PFSK-1 (cell line): ENCODE measurements at regions not wholly inside any gene's neighbourhood (a gene's known extent, or its start where the extent isn't known, plus 50 kb on each side); places are given as distances from the start of the nearest gene placed in this dataset.

Source experiments
- FOXP2 ChIP-seq: optimal IDR thresholded peaks from 2 replicates; pipeline ENCODE3; 2011; ENCODE audit warnings: borderline replicate concordance, control low read depth, inconsistent platforms; ENCODE audit not compliant: insufficient read depth; ENCODE audit errors: extremely low read length, extremely low read depth
- POLR2AphosphoS5 ChIP-seq: IDR thresholded peaks from 2 replicates; pipeline ENCODE4 v1.6.1; 2012; ENCODE audit warnings: low read depth, mild to moderate bottlenecking, control low read depth, low read length, moderate library complexity
- SIN3A ChIP-seq: IDR thresholded peaks from 2 replicates; pipeline ENCODE4 v1.6.1; 2012; ENCODE audit warnings: mild to moderate bottlenecking, low read length, moderate library complexity, borderline replicate concordance; ENCODE audit not compliant: insufficient read depth
- TAF1 ChIP-seq: IDR thresholded peaks from 2 replicates; pipeline ENCODE4 v1.6.1; 2012; ENCODE audit warnings: low read length, control low read depth, borderline replicate concordance; ENCODE audit not compliant: insufficient read depth
- TF ChIP-seq, protein P1 (sequence below), 2 experiments: IDR thresholded peaks; 2 replicates each; pipeline versions ENCODE4 v1.6.1 to v1.8.0; 2011 to 2012; ENCODE audit warnings: low read depth in 2 of 2, low read length in 2 of 2, control low read depth in 1 of 2, inconsistent platforms in 1 of 2, mild to moderate bottlenecking in 1 of 2, moderate library complexity in 1 of 2; ENCODE audit not compliant: insufficient read depth in 1 of 2

DNA sequence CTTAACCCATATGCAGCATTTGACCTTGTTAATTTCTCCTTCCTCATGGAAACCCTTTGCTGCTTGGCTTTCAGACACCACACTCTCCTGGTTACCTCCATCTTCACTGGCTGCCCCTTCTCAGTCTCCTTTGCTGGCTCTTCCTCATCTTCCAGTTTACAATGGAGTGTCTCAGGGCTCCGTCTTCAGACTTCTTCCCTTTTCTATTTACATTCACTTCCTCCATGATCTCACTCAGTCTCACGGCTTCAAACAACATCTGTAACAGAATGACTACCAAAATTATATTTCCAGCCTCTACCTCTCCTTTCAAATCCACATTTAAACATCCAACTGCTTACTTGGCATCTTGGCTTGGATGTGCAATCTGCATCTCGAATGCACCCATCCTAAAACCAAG lies 140.4 kb downstream of the DKK1 start:
- TF ChIP-seq SIN3A (no peak), FOXP2 (no peak)
- TF ChIP-seq, protein P1, sequence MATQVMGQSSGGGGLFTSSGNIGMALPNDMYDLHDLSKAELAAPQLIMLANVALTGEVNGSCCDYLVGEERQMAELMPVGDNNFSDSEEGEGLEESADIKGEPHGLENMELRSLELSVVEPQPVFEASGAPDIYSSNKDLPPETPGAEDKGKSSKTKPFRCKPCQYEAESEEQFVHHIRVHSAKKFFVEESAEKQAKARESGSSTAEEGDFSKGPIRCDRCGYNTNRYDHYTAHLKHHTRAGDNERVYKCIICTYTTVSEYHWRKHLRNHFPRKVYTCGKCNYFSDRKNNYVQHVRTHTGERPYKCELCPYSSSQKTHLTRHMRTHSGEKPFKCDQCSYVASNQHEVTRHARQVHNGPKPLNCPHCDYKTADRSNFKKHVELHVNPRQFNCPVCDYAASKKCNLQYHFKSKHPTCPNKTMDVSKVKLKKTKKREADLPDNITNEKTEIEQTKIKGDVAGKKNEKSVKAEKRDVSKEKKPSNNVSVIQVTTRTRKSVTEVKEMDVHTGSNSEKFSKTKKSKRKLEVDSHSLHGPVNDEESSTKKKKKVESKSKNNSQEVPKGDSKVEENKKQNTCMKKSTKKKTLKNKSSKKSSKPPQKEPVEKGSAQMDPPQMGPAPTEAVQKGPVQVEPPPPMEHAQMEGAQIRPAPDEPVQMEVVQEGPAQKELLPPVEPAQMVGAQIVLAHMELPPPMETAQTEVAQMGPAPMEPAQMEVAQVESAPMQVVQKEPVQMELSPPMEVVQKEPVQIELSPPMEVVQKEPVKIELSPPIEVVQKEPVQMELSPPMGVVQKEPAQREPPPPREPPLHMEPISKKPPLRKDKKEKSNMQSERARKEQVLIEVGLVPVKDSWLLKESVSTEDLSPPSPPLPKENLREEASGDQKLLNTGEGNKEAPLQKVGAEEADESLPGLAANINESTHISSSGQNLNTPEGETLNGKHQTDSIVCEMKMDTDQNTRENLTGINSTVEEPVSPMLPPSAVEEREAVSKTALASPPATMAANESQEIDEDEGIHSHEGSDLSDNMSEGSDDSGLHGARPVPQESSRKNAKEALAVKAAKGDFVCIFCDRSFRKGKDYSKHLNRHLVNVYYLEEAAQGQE (IDR thresholded peaks at IDR 0.05; ENCODE audit: insufficient read depth in 1 of 2, low read depth in 2 of 2, low read length in 2 of 2) = no peak

DNA sequence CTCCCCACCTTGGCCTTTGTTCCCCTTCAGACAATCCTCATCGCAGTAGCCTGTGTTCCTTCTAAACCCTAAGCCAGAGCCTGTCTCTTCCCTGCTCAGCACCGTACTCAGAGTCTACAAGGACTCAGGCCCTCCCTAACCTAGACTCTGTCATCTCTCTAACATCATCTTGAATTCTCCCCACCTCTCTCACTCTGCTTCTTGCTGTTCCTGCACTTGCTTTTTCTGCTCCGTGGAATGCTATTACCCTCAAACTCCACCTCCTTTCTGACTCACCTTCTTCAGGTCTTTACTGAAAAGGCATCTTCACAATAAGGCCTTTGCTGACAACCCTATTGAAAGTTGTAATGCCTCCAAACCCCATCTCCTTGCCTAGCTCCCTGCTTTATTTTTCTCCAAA lies 141.0 kb downstream of the DKK1 start:
- TF ChIP-seq, protein P1 (IDR thresholded peaks at IDR 0.05; ENCODE audit: insufficient read depth in 1 of 2, low read depth in 2 of 2, low read length in 2 of 2) = no peak

DNA sequence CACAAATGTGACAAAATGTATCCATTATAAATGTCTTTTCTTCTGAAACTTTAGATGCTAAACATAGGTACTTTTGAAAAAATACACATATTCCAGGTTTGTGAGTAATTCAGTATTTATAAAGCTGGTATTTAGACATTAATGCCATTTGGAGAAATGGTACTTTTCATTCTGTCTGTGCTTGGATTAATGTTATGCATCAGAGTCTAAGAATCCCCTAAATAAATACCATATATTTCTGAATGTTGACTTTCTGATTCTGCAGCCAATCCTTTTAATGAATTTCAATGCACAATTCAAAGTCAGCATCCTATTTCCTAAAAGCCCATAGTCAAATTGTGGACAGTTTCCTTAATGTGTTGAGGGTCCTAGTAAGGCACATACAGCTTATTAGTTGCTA lies 145.0 kb downstream of the DKK1 start:
- TF ChIP-seq, protein P1 (IDR thresholded peaks at IDR 0.05; ENCODE audit: insufficient read depth in 1 of 2, low read depth in 2 of 2, low read length in 2 of 2) = no peak
- TF ChIP-seq TAF1 (no peak), POLR2AphosphoS5 (no peak), SIN3A (no peak), FOXP2 (no peak)

DNA sequence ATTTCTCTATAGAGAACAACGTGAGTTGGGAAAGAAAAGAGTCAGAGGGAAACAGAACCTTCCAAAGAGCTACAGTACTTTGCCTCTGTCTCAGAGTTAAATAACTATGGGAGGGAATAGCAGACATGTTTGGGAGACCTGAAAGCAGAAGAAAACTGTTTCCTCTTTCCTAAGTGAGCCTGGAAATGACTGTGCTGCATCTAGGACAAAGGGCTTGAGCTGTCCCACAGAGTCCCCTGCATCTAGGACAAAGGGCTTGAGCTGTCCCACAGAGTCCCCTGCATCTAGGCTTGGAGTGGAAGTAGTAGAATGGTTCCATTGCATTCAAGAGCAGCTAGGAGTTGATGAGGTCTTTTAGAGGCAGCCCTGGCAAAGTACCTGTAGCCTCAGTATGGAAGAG lies 149.7 kb downstream of the DKK1 start:
- TF ChIP-seq FOXP2 (no peak), POLR2AphosphoS5 (no peak), TAF1 (no peak), SIN3A (no peak)
- TF ChIP-seq, protein P1 (IDR thresholded peaks at IDR 0.05; ENCODE audit: insufficient read depth in 1 of 2, low read depth in 2 of 2, low read length in 2 of 2) = no peak

DNA sequence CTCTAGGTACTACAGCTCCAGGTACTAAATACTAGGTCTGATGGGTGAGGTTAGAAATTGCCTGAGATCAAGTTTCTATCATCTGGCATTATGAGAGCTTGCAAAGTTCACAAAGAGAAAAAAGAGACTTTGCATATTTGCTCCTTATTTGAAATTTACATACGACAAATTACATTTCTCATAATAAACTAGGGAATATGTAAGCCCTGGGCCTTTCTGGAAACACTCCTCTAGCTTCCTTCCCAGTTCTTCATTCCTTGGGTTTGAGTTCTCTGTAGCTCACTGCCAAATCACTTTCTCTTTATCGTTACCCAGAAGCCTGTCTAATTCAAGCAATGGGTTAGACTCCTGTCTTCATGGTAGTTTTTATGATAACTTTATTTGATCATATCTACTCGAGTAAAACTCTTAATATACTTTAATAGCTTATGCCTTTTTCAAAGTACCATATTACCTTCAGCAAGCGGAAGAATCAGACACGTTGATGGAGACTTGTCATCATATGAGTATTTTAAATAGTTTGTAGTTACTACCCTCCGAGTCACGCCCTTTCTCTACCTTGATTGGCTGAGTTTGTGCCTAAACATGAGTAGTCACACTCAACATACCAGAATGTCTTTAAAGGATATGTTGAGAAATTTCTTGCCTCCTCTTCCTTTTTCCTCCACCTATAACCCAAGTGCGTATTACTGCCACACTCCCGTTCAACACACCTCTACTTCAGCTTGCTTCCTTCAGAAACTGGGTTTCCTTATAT lies 150.5 kb downstream of the DKK1 start:
- no peak for TF ChIP-seq FOXP2
- TF ChIP-seq SIN3A = no peak
